NCI-H1105 (cell line): ENCODE measurements at regions not wholly inside any gene's neighbourhood (a gene's known extent, or its start where the extent isn't known, plus 50 kb on each side); places are given as distances from the start of the nearest gene placed in this dataset.

Experiments
- DNase-seq: peaks from one replicate; lab custom pipeline; 2025; lab: John Stamatoyannopoulos, UW

DNA sequence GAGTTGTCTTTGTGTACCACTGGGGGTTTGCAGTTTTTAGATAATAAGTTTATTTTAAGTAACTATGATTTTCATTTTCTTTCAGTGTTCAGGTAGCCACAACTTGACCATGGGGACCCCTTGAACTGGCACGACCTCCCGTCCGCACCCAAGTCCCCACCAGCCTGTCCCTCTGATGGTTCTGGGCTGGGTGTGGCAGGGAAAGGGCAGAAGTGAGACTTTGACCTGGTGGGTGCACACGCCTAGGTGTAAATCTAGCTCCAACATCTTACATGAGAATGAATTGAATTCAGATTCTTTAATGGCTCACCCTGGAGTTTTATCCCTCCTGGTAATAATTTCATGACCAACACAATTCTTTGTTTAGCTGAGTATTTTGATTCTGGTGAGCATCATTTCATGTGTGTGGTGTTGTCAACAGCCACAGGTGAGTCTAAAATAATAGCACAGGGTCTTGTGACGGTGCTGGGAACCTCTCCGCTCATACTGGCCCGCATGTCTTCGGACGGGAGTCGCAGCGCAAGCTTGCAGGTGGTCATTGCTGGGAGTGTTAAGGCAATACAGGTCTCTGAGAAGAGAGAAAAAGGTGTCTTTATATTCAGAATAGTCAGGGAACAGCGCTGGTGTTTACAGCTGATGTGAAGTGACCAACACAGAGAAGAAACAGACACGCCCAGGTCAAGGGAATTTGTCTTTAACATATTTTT, 50.8 kb upstream of the POFUT2 start:
- DNase-seq = no peak

DNA sequence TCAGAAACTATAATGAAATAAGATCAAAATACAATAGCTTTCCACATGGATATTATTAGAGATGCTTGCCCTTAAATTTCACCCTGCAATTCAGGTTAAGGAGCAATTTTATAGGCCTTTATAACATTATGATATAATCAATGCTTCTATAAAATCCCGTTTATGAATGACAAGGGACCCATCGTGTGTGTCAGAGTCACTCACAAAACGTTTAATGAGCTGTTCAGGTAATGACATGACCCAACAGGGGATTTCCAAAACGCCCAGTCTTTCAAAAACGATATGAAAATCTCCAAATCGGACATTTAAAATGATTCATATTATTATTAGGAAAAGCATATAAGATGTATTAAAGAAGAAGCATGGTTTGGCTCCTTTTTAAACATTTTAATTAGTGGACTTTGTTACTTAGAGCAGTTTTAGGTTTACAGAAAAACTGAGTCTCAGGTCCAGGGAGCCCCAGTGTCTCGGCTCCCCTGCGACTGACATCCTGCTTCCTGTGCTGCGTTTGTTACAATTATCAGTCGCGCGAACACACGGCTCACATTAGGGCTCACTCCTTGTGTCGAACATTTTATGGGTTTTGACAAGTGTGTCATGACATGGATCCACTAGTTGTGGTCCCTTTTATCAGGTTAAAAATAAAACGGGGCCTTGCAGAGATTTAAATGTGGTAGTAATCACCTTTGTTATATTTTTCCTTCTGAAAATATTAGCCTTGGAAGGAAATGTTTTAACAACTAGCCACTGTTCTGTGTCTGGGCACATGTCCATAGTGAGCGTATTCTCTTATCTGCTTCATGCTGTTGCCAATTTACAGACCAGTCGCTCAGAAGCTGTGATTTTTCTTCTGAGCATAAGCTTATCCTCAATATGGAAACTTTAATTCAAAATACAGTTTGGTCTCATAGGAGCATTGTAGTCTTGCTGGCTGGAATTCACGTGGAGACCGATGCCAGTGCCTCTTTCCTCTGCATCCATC, 52.0 kb upstream of the POFUT2 start:
- DNase-seq = no peak

- no peak for DNase-seq
These were observed 52.8 kb upstream of the POFUT2 start for GRCh38 chr21:45340515-45340914.

DNA sequence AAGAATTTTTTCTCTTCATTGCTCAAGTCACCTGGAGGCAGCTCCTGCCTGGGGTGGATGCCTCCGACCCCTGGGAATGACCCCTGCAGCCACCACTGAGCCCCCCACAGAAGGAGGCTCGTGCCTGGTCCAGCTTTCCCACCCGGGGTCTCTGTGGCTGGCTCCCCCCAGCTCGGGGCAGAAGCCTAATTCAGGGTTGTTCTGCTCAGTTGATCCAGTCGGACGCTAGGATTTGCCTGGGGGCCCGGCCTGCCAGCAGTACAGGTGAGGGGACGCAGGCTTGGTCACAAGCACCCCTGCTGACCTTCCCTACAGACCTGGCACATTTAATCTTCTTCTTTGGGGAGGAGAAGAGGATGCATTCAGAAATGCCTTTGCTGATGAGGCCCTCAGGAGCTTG, 53.6 kb upstream of the POFUT2 start:
- DNase-seq = no peak

DNA sequence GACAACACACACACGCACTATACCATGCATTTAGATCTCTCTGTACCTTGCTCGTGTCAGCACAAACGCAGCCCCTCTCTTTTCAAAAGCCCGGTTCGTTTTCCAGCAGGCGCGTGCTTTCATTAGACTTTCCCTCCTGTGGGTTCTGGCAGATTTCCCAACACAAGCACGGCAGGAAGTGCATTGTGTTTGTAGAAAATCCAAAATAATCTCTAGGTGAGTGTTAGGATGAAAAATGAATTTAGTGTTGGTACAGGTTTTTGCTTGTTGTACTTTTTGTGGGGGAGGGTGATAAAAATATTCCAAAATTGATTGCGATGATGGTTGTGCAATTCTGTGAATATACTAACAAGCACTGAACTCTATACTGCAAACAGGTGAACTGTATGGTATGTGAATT, 54.1 kb upstream of the POFUT2 start:
- DNase-seq = peak; percentile 17

- DNase-seq = no peak
These were observed 56.2 kb upstream of the POFUT2 start for GRCh38 chr21:45343891-45344290.

- DNase-seq = no peak
These were observed 56.9 kb upstream of the POFUT2 start for GRCh38 chr21:45344576-45344975.

DNA sequence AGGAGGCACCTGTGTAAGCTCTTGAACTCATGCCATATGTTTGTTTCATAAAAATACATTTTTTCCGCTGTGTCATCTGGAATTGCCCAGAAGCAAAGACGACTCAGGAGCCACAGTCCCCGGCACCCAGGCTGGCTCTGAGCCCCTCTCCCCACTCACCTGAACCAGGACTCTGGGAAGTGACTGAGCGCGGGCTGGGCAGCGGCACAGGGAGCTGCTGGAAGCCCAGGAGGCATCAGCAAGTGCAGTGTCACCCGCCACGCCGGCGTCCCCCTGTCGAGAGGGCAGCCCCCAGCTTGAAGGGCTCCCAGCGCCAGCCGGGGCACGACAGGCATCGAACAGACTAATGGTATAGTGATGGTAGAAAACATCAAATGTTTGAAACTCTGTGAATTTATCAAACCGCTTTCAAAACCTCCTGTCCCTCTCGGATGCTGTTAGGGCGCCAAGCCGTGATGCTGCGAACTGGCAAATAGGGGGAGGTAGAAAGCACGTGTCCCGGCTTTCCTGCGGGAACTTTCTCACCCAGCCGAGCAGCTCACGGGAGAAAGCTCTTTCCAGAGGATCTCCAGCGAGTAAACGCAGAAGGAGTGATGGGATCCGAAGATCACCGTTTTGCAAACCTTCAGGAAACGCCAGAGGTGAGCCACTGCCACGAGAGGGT, 57.8 kb upstream of the COL18A1 start:
- no peak for DNase-seq

DNA sequence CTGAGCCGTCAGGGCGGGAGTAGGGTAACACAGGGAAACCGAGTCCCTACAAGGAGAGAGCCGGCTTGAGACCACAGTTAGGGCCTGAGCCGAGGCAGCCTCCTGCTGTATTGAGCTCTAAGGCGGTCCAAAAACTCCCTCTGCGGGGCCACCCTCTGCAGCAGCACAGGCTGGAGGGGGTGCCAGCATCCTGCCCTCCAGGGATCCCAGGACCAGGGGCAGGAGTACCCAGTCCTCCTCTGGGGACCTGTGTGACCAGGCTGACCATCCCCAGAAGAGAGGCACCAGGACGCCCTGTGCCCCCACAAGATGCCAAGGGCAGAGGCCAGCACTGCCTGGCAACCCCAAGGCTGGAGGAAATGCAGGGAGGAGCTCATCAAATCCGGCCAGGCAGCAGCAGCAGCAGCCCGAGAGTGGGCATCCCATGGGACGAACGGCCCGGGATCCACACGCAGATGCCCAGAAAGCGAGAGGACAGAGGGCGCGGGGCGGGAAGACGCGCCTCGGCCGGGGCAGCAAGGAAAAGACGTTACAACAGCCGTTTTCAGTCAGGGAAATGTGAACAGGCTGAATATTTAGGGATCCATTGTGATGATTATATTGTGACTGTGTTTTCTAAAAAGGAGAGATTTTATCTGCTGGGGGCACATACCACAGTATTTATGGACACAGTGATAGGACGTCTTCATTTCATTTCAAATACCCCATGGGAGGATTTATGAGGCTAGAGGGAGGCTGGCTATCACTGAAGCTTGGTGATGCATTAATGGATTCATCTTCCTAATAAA, 57.1 kb upstream of the COL18A1 start:
- no peak for DNase-seq

DNA sequence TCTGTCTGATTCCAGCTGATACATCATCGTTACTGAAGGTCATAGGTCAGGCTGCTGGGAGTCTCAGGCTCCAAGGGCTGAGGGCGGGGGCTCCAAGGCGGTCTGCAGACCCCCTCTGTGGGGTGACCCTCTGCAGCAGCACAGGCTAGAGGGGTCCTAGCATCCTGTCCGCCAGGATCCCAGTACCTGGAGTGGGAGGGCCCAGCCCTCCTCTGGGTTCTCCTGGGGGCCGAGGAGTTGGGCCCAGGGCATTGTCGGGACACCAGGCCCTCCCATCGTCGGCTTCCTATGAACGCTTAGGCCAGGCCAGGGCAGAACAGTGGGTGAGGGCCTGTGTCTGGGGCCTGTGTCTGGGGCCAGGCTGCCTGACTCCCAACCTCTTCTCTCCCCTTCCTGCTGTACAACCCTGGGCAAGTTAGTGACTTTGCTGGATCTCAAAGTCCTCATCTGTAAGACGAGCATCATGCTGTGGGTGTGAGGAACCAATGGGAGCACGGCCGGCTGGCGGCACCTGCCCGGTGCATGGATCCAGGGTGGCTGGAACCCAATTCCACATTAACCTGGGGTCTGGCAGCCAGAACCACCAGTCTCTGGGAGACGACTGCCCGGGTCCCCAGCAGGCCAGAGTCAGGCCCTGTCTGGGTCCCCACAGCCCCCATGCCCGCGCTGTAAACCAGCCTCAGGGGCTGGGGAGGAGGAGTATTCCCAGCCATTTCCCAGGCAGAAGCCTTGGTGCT, 56.2 kb upstream of the COL18A1 start:
- no peak for DNase-seq

DNA sequence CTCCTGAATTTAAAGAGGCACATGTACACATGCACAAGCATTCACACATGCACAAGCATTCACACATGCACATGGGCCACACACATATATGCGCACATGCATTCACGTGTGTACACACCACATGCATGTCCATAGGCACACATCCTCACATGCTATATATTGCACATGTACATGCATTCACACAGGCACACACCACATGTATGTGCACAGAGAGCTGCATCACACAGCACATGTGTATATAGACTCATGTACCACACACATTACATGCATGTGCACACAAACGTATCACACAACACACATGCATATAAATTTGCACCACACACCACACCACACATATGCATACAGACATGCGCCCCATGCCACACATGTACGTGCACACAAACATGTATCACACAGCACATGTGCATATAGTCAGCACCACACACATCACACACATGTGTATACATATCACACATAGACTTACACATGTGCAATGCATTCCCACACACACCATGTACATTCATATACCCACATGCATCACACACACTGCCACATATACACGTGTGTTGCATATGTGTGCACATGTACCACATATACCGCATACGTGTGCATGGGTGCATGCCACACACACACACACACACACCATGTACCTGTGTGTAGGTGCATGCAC, 54.6 kb upstream of the COL18A1 start:
- no peak for DNase-seq

DNA sequence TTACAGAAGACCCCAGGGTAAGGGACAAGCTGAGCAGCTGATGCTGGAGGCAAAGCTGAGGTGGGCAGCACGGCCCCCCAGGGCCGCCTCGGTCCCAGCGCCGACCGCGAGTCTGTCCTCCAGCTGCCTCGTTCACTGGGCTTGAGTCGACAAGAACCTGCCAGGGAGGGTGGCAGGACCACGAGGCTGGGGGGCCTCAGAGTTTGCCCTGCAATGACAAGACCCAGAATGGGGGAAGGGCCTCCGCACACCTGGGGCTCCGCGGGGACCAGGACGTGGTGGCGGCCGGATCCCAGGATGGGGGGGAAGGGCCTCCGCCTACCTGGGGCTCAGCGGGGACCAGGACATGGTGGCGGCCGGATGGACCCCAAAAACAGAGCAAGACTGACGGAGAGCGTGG, 53.9 kb upstream of the COL18A1 start:
- DNase-seq = no peak

GRCh38 chr21:45351526-45352275, 53.3 kb upstream of the COL18A1 start:
- DNase-seq = no peak

DNA sequence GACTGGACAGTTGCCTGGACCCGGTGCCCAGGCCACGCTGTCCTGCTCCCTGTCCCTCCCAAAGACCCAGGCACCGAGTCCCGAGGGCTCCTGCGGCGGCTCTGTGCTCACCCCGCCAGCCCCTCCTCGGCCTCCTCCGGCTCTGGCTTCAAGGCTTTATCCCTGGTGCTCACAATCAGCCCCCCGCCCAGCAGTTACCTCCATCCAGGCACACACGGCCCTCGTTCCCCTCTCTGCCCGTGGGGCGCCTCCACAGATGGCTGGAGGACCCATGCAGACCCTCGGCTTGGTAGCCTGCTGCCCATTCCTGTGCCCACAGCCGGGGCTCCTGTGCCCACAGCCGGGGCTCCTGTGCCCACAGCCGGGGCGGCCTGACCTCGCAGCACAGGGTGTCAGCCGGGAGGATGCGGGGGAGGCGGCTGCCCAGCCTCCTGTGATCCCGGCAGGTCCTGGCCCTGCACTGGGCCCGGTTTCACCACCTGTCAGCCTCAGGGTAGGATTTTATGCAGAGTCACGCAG, 52.3 kb upstream of the COL18A1 start:
- DNase-seq = no peak

DNA sequence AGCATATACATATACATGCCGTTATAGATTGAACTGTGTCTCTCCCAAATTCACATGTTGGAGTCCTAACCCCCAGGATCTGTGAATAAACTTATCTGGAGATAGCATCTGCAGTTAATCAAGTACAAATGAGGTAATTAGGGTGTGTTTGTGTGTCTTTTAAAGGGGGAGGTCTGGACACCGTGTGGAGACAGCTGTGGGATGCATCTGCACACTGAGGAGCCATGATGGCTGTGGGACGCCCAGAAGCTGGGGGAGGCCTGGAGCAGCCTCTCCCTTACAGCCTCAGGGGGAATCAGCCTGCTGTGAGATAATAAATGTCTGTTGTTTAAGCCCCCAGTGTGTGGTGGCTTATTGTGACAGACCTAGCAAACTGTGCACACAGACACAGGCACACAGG, 51.8 kb upstream of the COL18A1 start:
- no peak for DNase-seq

DNA sequence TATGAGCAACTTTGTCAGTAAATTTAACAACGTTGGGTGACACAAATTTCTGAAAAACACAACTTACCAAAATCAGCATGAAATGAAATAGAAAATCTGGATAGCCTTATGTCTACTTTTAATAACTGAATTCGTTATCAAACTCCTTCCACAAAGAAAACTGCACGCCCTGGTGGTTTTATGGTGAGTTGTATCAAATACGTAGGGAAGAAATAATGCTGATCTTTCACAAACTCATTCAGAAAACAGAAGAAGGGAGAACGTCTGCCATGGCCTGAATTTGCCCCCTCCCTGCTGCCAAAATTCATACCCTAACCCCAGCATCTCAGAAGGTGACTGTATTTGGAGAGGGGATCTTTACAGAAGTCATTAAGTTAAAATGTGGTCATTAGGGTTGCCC, 50.0 kb upstream of the COL18A1 start:
- DNase-seq = no peak
